ENCODE measurements at regions not wholly inside any gene's neighbourhood (a gene's known extent, or its start where the extent isn't known, plus 50 kb on each side); places are given as distances from the start of the nearest gene placed in this dataset.

DNA sequence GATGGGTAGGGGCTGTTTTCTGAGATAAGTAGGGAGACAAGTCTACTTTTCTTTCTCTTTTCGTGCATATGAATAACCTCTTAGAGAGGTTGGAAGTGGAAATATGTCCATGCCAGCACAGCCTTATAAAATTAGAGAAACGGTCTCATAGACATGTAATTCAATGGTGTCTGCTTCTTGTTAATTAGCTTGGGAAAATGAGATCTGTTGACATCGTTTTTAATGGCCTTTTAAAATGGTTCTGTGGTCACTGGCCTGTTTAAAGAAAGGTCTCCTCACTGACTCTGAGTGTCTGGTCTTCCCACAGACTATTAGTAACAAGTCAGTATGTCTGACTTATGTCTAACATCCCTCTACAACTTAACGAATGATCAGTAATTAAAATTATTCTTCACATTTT, 487.1 kb downstream of the SLITRK6 start:
- DNase-seq: no peak
- Histone ChIP-seq H4K5ac (ENCODE audit: low read depth, low read length) (no peak overlapping the region), H3K4ac (ENCODE audit: low read depth, low read length) (no peak overlapping the region), H2AFZ (replicated peaks; ENCODE audit: low read length, poor library complexity) (no peak overlapping the region), H3K9me3 (ENCODE audit: control insufficient read depth, insufficient read depth, low read length) (no peaks in the 10 kb centered on the region), H2BK120ac (ENCODE audit: low read depth, low read length) (no peak overlapping the region), H4K20me1 (ENCODE audit: insufficient read depth, low read length) (no peaks in the 10 kb centered on the region), H2BK15ac (ENCODE audit: low read depth, low read length) (no peak overlapping the region), H3K4me1 (ENCODE audit: control insufficient read depth, insufficient read depth, low read length) (peaks cover 2% of the 10 kb centered on the region; the same call in 1 of the 2 replicates), H2BK20ac (ENCODE audit: low read depth, low read length) (no peak overlapping the region), H3K18ac (ENCODE audit: low read depth, low read length) (no peak overlapping the region), H3K27ac (ENCODE audit: insufficient read depth, low read length) (no peak overlapping the region), H3K4me2 (ENCODE audit: low read depth, low read length) (no peak overlapping the region), H3K4me3 (ENCODE audit: insufficient read depth, low read depth, low read length) (no peak overlapping the region), H2AK9ac (replicated peaks; ENCODE audit: low read depth, low read length, poor library complexity) (no peak overlapping the region), H4K8ac (ENCODE audit: low read depth in 2 of 2, low read length in 2 of 2) (no peak overlapping the region; a peak in 1 of 4 replicates), H3K14ac (replicated peaks; ENCODE audit: low read depth, low read length) (no peak overlapping the region), H3K79me1 (ENCODE audit: low read depth in 1 of 2, low read length in 2 of 2) (no peaks in the 10 kb centered on the region), H2AK5ac (ENCODE audit: low read depth, low read length) (no peak overlapping the region), H3K9ac (ENCODE audit: low read depth, low read length) (no peak overlapping the region), H3K56ac (ENCODE audit: extremely low read depth, insufficient read depth, low read length) (no peak overlapping the region), H4K91ac (ENCODE audit: insufficient read depth, low read depth, low read length) (no peak overlapping the region), H2BK5ac (ENCODE audit: low read depth, low read length, poor library complexity, severe bottlenecking) (no peak overlapping the region), H3K27me3 (ENCODE audit: control insufficient read depth, insufficient read depth, low read length) (no peaks in the 10 kb centered on the region), H3K23ac (ENCODE audit: low read depth, low read length) (no peak overlapping the region), H3K9me1 (ENCODE audit: insufficient read depth, low read length) (no peaks in the 10 kb centered on the region), H3K36me3 (ENCODE audit: control insufficient read depth, insufficient read depth, low read length) (no peaks in the 10 kb centered on the region)
- in situ Hi-C loops (cut with MboI; ENCODE audit: low sequenced_read_pairs): no loop called here
- CTCF ChIA-PET: no interaction called here
- BruUV-seq (replicated peaks): no TSS peak
- POLR2A ChIA-PET (ENCODE audit: unreplicated experiment): no interaction called here
- no peak for TF ChIP-seq MAZ (IDR thresholded peaks at IDR 0.05; ENCODE audit: borderline replicate concordance, low read depth, low read length)
- WGBS, 2 experiments (ENCODE audit: extremely low coverage in 2 of 2, insufficient read length in 1 of 2): 100% methylated on average over 1 of the region's 4 CpGs; no CpG with 5 or more reads in 1 of the 2 experiments
- intact Hi-C loops (cut with micrococcal nuclease): no loop called here
- ATAC-seq (ENCODE audit: low read depth): no peak
- dilution Hi-C loops (cut with HindIII; ENCODE audit: low sequenced_read_pairs, unreplicated experiment): no loop called here

All from IMR-90 (cell line).